ENCODE measurements at regions not wholly inside any gene's neighbourhood (a gene's known extent, or its start where the extent isn't known, plus 50 kb on each side); places are given as distances from the start of the nearest gene placed in this dataset.

DNA sequence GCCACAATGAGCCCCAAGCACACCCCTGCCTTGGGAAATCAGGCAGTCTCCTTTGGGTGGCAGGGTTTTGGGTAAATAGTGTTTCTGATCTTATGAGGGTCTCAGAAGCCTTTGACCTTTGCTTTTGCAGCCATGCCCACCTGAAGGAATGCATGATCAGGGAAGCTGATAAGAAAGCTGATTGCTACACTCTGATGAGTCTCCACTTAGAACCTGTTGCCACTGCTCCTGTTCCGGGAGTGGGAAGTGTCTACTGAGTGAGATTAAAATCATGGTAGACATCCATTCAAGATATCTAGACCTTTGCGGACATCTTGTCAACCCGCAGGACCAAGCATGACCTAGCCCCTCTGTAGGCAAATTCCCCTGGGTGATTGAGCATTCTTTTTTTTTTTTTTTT, 282.6 kb downstream of the SKIDA1 start:
- TF ChIP-seq POLR2A (IDR thresholded peaks at IDR 0.05): no peak
- no peak for TF ChIP-seq EP300 (IDR thresholded peaks at IDR 0.05)

Measured in stomach (tissue), 4 donors.